ENCODE measurements at regions not wholly inside any gene's neighbourhood (a gene's known extent, or its start where the extent isn't known, plus 50 kb on each side); places are given as distances from the start of the nearest gene placed in this dataset.

GRCh38 chrX:115408771-115409400 is 119.4 kb downstream of the LUZP4 start:
- H3K36me3 Mint-ChIP-seq, result no peaks in the 10 kb centered on the region
- H3K27me3 Mint-ChIP-seq, result no peaks in the 10 kb centered on the region
- H3K27ac Mint-ChIP-seq, result no peak overlapping the region
- DNase-seq (ENCODE audit: extremely low spot score, unreplicated experiment), result no peak
- no peak overlapping the region for H3K4me3 Mint-ChIP-seq
- TF ChIP-seq CTCF (conservative IDR thresholded peaks at IDR 0.05), result no peak
- H3K4me1 Mint-ChIP-seq (ENCODE audit: unreplicated experiment), result peaks cover 9% of the 10 kb centered on the region
- no peaks in the 10 kb centered on the region for H3K9me3 Mint-ChIP-seq

- Mint-ChIP-seq H3K27me3 (no peaks in the 10 kb centered on the region), H3K4me3 (no peak overlapping the region), H3K36me3 (no peaks in the 10 kb centered on the region), H3K4me1 (ENCODE audit: unreplicated experiment) (peaks cover 9% of the 10 kb centered on the region), H3K27ac (no peak overlapping the region), H3K9me3 (no peaks in the 10 kb centered on the region)
- no peak for TF ChIP-seq CTCF (conservative IDR thresholded peaks at IDR 0.05)
- DNase-seq (ENCODE audit: extremely low spot score, unreplicated experiment), result no peak
These were observed 120.0 kb downstream of the LUZP4 start for GRCh38 chrX:115409551-115409950.

- Mint-ChIP-seq H3K9me3 (no peaks in the 10 kb centered on the region), H3K27me3 (no peaks in the 10 kb centered on the region), H3K27ac (no peak overlapping the region), H3K4me3 (no peak overlapping the region), H3K4me1 (ENCODE audit: unreplicated experiment) (peaks cover 9% of the 10 kb centered on the region), H3K36me3 (no peaks in the 10 kb centered on the region)
- no peak for DNase-seq (ENCODE audit: extremely low spot score, unreplicated experiment)
- TF ChIP-seq CTCF (conservative IDR thresholded peaks at IDR 0.05), result no peak
These were observed 121.4 kb downstream of the LUZP4 start for GRCh38 chrX:115410731-115411428.

GRCh38 chrX:115413246-115413878 is 123.8 kb downstream of the LUZP4 start:
- H3K9me3 Mint-ChIP-seq, result peaks cover 4% of the 10 kb centered on the region
- no peak for DNase-seq (ENCODE audit: extremely low spot score, unreplicated experiment)
- H3K4me1 Mint-ChIP-seq (ENCODE audit: unreplicated experiment), result peaks cover 7% of the 10 kb centered on the region
- no peak overlapping the region for H3K4me3 Mint-ChIP-seq
- no peak for TF ChIP-seq CTCF (conservative IDR thresholded peaks at IDR 0.05)
- no peaks in the 10 kb centered on the region for H3K27me3 Mint-ChIP-seq
- H3K27ac Mint-ChIP-seq, result no peak overlapping the region
- H3K36me3 Mint-ChIP-seq, result no peaks in the 10 kb centered on the region

GRCh38 chrX:115419069-115419468 is 129.6 kb downstream of the LUZP4 start:
- H3K27ac Mint-ChIP-seq, result no peak overlapping the region
- H3K4me3 Mint-ChIP-seq, result no peak overlapping the region
- H3K4me1 Mint-ChIP-seq (ENCODE audit: unreplicated experiment), result peaks cover 10% of the 10 kb centered on the region
- H3K36me3 Mint-ChIP-seq, result no peaks in the 10 kb centered on the region
- peaks cover 9% of the 10 kb centered on the region for H3K9me3 Mint-ChIP-seq
- DNase-seq (ENCODE audit: extremely low spot score, unreplicated experiment), result no peak
- TF ChIP-seq CTCF (conservative IDR thresholded peaks at IDR 0.05), result no peak
- H3K27me3 Mint-ChIP-seq, result no peaks in the 10 kb centered on the region

Measured in type B pancreatic cell (in vitro differentiated cells).